ENCODE measurements at regions not wholly inside any gene's neighbourhood (a gene's known extent, or its start where the extent isn't known, plus 50 kb on each side); places are given as distances from the start of the nearest gene placed in this dataset.

DNA sequence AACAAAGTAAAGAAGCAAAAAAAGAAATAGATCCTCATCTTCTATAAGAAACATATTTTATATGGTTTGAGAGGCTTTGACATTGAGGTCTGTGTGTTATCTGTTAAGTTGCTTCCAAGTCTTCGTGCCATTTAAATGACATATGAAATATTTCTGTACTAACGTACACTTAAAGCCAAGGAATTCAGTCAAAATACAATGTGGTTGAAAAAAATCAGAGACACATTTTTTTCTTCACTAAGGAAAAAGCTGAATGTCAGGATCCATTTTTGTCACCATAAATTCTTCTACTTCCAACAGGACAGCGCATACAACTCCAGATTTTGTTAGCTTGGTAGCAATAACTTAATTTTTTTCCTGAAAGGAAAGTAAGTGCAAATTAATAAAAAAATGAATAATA, 168.5 kb downstream of the FAT4 start:
- Histone ChIP-seq H3K27me3 (no peaks in the 10 kb centered on the region), H3K36me3 (peaks cover 9% of the 10 kb centered on the region; the same call in 1 of the 2 replicates), H3K4me3 (no peak overlapping the region), H3K9me3 (no peaks in the 10 kb centered on the region)
- DNase-seq, result no peak

- H3K36me3 ChIP-seq, result peaks cover 9% of the 10 kb centered on the region; the same call in 1 of the 2 replicates
- no peak for DNase-seq
- no peaks in the 10 kb centered on the region for H3K27me3 ChIP-seq
- no peak overlapping the region for H3K4me3 ChIP-seq
- no peaks in the 10 kb centered on the region for H3K9me3 ChIP-seq
Observed at GRCh38 chr4:125484912-125485311, 170.2 kb downstream of the FAT4 start.

- DNase-seq, result no peak
- peaks cover 9% of the 10 kb centered on the region; the same call in 1 of the 2 replicates for H3K36me3 ChIP-seq
- H3K27me3 ChIP-seq, result no peaks in the 10 kb centered on the region
- H3K9me3 ChIP-seq, result no peaks in the 10 kb centered on the region
- H3K4me3 ChIP-seq, result no peak overlapping the region
Observed at GRCh38 chr4:125486351-125486750, 171.6 kb downstream of the FAT4 start.

DNA sequence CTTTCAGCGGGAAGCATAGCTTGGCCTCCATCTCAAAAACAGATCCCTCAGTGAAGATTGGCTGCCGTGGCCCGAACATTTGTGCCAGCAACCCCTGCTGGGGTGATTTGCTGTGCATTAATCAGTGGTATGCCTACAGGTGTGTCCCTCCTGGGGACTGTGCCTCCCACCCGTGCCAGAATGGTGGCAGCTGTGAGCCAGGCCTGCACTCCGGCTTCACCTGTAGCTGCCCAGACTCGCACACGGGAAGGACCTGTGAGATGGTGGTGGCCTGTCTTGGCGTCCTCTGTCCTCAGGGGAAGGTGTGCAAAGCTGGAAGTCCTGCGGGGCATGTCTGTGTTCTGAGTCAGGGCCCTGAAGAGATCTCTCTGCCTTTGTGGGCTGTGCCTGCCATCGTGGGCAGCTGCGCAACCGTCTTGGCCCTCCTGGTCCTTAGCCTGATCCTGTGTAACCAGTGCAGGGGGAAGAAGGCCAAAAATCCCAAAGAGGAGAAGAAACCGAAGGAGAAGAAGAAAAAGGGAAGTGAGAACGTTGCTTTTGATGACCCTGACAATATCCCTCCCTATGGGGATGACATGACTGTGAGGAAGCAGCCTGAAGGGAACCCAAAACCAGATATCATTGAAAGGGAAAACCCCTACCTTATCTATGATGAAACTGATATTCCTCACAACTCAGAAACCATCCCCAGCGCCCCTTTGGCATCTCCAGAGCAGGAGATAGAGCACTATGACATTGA, 175.4 kb downstream of the FAT4 start:
- Histone ChIP-seq H3K27me3 (no peaks in the 10 kb centered on the region), H3K4me3 (no peak overlapping the region), H3K9me3 (no peaks in the 10 kb centered on the region), H3K36me3 (peaks cover 9% of the 10 kb centered on the region; the same call in 1 of the 2 replicates)
- no peak for DNase-seq

DNA sequence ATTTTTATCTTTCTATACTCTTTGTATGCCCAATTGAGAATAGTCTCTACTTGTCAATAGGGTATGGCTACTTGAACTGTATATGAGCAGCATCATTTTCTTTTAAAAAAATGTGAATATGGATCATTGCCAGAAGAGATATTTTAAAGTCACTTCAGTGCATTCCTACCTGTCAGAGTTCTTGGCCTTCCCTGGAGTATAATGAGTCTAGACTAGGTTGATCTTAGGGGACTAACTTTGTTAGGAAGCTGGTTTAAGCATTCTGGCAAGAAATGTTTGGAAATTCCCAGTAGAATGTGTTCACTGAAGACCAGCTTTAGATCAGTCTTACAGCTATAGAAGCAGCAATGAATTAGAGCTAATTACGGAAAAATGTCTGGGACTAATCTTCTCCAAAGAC, 178.2 kb downstream of the FAT4 start:
- Histone ChIP-seq H3K4me3 (no peak overlapping the region), H3K27me3 (no peaks in the 10 kb centered on the region), H3K9me3 (no peaks in the 10 kb centered on the region), H3K36me3 (peaks cover 1% of the 10 kb centered on the region; the same call in 1 of the 2 replicates)
- no peak for DNase-seq

DNA sequence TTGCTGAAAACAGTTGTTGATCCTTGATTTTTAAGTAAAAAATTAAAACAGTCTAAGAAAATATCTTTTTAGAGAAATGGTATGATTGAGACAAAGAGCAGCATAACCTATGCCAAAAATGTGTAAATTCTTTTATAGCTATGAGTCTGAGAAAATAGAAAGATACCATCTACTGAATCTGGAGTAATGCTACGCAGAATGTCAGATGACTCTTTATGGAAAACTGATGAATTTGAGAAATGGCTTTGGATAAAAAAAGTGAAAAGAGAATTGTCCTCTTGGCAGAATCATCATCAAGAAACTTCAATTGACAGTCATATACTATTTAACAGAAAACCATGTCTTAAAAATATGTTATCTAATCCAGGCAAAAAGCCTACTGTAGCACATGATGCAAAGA, 183.1 kb downstream of the FAT4 start:
- no peak overlapping the region for H3K4me3 ChIP-seq
- no peaks in the 10 kb centered on the region for H3K27me3 ChIP-seq
- no peaks in the 10 kb centered on the region for H3K9me3 ChIP-seq
- H3K36me3 ChIP-seq, result no peaks in the 10 kb centered on the region
- DNase-seq, result no peak

GRCh38 chr4:125498981-125499380, 184.2 kb downstream of the FAT4 start:
- no peaks in the 10 kb centered on the region for H3K9me3 ChIP-seq
- no peak overlapping the region for H3K4me3 ChIP-seq
- no peak for DNase-seq
- H3K36me3 ChIP-seq, result no peaks in the 10 kb centered on the region
- no peaks in the 10 kb centered on the region for H3K27me3 ChIP-seq

DNA sequence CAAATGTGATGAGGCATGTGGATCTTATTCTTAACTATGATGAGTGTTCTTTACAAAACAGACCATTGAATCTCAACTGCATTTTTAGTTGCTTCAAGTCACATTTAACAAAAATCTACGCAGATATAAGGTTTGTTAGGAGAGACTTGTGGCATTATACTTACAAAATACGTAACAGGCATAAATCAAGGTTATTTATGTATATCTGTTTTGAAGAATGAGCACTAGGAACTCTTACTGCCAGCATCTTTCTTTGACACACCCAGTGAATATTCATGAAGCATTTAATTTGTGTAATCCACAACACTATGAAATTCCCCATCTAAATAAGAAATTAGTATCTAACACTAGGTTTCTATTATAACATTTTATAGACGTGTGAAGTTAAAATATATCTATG, 186.3 kb downstream of the FAT4 start:
- no peak for DNase-seq
- Histone ChIP-seq H3K27me3 (no peaks in the 10 kb centered on the region), H3K36me3 (no peaks in the 10 kb centered on the region), H3K9me3 (no peaks in the 10 kb centered on the region), H3K4me3 (no peak overlapping the region)

- DNase-seq, result no peak
- no peaks in the 10 kb centered on the region for H3K9me3 ChIP-seq
- no peaks in the 10 kb centered on the region for H3K36me3 ChIP-seq
- no peaks in the 10 kb centered on the region for H3K27me3 ChIP-seq
- H3K4me3 ChIP-seq, result no peak overlapping the region
Observed at GRCh38 chr4:125501568-125501967, 186.8 kb downstream of the FAT4 start.

DNA sequence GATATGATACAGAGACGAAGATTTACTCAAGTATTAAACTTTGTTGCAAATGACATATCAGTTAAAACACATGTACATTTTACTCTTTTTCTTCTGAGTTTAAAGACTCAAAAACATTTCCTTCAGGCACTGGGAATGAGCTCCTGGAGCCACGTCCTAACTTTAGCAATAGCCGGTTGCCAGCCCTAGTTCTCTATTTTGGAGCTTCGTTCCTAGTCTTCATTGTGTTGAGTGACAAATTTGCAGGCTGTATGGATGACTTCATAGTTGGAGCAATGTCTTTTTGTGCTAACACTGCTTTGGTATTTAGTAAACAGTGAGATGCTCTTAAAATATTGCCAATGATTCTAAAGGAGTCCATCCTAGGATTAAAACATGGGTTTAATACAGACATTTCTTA, 190.9 kb downstream of the FAT4 start:
- no peak for DNase-seq
- Histone ChIP-seq H3K4me3 (no peak overlapping the region), H3K9me3 (no peaks in the 10 kb centered on the region), H3K36me3 (no peaks in the 10 kb centered on the region), H3K27me3 (no peaks in the 10 kb centered on the region)

DNA sequence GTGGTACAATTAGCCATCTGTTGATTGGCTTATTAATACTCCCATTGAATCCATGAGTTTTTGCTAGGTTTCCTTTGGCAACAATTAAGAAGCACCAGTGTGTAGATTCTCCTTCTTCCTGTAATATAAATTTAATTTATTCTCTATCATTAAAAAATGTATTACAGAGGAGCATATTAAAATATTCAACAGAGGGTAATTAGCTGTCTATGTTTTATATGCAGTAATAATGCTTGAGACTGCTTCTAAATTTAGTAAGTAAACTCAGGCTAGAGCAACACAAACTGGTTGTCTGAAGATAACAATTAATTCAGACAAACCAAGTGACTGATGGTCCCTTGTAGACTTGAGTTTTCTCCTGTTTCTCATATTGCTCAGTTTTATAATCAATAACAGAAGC, 192.4 kb downstream of the FAT4 start:
- no peak overlapping the region for H3K4me3 ChIP-seq
- no peaks in the 10 kb centered on the region for H3K36me3 ChIP-seq
- no peaks in the 10 kb centered on the region for H3K9me3 ChIP-seq
- no peak for DNase-seq
- no peaks in the 10 kb centered on the region for H3K27me3 ChIP-seq

- H3K27me3 ChIP-seq, result no peaks in the 10 kb centered on the region
- H3K36me3 ChIP-seq, result no peaks in the 10 kb centered on the region
- no peak for DNase-seq
- no peak overlapping the region for H3K4me3 ChIP-seq
- H3K9me3 ChIP-seq, result no peaks in the 10 kb centered on the region; the same call in 1 of the 2 replicates
Observed at GRCh38 chr4:125511715-125512114, 197.0 kb downstream of the FAT4 start.

DNA sequence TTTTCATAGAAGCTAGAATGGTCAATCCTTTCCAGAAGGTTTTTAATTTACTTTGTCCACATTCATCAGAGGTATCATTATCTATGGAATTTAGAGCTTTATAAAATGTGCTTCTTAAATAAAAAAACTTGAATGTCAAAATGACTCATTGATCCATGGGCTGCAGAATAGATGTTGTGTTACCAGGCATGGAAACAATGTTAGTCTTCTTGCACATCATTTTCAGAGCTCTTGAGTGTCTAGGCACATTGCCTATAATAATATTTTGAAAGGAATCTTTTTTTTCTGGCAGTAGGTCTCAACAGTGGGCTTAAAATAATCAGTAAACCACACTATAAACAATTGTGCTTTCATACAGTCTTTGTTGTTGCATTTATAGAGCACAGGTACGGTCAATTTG, 200.3 kb downstream of the FAT4 start:
- Histone ChIP-seq H3K9me3 (no peaks in the 10 kb centered on the region; the same call in 1 of the 2 replicates), H3K27me3 (no peaks in the 10 kb centered on the region), H3K4me3 (no peak overlapping the region), H3K36me3 (no peaks in the 10 kb centered on the region)
- no peak for DNase-seq

GRCh38 chr4:125517831-125518230, 203.1 kb downstream of the FAT4 start:
- DNase-seq, result no peak
- no peak overlapping the region for H3K4me3 ChIP-seq
- no peaks in the 10 kb centered on the region for H3K27me3 ChIP-seq
- no peaks in the 10 kb centered on the region; the same call in 1 of the 2 replicates for H3K9me3 ChIP-seq
- H3K36me3 ChIP-seq, result no peaks in the 10 kb centered on the region

DNA sequence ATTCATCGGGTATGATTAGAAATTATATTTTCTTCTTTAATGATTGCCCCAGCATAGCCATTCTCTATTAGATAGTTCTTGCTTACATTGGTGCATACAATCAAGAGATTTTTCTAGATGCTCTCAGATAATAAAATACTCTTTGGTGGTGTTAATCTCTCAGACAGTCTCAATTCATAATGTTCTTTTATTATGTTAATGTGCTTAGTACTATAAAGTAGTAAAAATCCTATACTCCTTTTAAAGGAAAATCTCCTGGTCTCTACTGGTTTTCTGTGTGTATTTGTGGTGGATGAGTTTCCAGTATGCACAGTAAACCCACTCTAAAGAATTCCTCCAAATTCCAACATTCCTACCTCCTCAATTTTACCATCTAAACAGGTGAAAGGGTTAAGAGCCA, 203.5 kb downstream of the FAT4 start:
- no peaks in the 10 kb centered on the region for H3K36me3 ChIP-seq
- no peak for DNase-seq

DNA sequence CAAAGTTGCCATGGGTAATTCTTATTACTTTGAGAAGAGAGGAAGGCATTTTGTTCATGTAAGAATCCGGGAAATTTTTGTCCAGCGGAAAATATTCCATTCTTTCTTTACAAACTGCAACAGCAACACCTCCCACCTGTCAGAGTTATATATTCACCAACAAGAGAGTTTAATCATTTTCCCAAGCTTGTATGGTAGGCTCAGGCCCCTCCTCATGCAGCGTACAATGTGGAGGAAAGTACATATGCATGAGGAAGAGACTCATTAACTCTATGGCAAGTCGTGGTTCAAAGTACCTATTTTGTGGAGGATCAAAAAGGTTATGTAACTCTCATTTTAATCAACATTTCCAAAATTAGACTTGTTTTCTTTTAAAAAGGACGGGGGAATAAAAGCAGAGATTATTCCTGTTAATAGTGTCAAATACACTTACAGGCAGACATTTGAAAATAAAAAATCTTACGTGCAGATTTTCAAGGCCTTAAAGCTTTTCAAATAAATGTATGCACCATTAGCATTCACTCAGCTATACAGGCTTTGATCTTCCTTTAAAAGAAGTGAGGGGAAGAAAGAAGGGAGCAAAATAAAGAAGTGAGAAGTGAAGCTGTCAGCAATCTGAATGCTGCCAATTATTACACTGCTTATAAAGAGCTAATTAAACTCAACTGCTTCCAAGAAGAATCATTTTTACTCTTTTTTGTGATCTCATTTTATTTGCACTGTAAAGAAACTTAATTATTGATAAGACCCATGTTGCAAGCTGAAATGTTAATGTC, 204.8 kb downstream of the FAT4 start:
- no peaks in the 10 kb centered on the region for H3K27me3 ChIP-seq
- H3K9me3 ChIP-seq, result no peaks in the 10 kb centered on the region; the same call in 1 of the 2 replicates
- no peaks in the 10 kb centered on the region for H3K36me3 ChIP-seq
- no peak for DNase-seq
- H3K4me3 ChIP-seq, result no peak overlapping the region

More for the DNA sequence above, 203.5 kb downstream of the FAT4 start:
- H3K9me3 ChIP-seq, result no peaks in the 10 kb centered on the region; the same call in 1 of the 2 replicates
- H3K27me3 ChIP-seq, result no peaks in the 10 kb centered on the region
- H3K4me3 ChIP-seq, result no peak overlapping the region

GRCh38 chr4:125520258-125520990, 205.7 kb downstream of the FAT4 start:
- no peaks in the 10 kb centered on the region for H3K36me3 ChIP-seq
- no peaks in the 10 kb centered on the region for H3K27me3 ChIP-seq
- DNase-seq, result no peak
- no peaks in the 10 kb centered on the region; the same call in 1 of the 2 replicates for H3K9me3 ChIP-seq
- H3K4me3 ChIP-seq, result no peak overlapping the region
